Hematopoietic multipotent progenitor cell treated with erythropoietin and hydrocortisone succinate and interleukin-3 and kit ligand, for 6 days (in vitro differentiated cells): ENCODE measurements at regions not wholly inside any gene's neighbourhood (a gene's known extent, or its start where the extent isn't known, plus 50 kb on each side); places are given as distances from the start of the nearest gene placed in this dataset.
"Not testable (repeated sequence)": the region's sequence is repeated elsewhere in the genome, so short reads cannot be mapped to it uniquely, and the experiment has no call there.

Experiments
- DNase-seq: peaks from one replicate; pipeline ENCODE4 v3.0.0-alpha.2; 2015

GRCh38 chr4:32939222-32939621, 2219.1 kb downstream of the PCDH7 start:
- DNase-seq = not testable (repeated sequence)

GRCh38 chr4:32950866-32951265, 2230.7 kb downstream of the PCDH7 start:
- DNase-seq = no peak

GRCh38 chr4:32958586-32958985, 2238.4 kb downstream of the PCDH7 start:
- no peak for DNase-seq

DNA sequence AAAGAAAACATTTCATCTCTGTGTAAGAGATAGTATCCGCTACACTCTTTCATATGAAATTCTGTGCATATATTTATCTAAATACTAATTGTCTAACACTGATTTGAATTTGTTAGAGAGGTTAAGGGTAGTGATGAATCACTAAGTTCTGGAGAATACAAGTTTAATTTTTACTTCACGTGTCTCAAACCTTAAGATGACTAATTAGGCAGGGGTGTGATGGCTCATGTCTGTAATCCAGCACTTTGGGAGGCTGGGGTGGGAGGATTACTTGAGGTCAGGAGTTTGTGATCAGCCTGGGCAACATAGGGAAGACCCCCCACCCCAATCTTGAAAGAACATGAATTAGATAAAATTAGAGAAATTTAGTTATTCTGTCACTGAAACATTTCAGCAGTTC, 2241.9 kb downstream of the PCDH7 start:
- no peak for DNase-seq

- no peak for DNase-seq
These were observed 2265.1 kb downstream of the PCDH7 start for GRCh38 chr4:32985256-32985655.

GRCh38 chr4:32986236-32986635, 2266.1 kb downstream of the PCDH7 start:
- no peak for DNase-seq

DNA sequence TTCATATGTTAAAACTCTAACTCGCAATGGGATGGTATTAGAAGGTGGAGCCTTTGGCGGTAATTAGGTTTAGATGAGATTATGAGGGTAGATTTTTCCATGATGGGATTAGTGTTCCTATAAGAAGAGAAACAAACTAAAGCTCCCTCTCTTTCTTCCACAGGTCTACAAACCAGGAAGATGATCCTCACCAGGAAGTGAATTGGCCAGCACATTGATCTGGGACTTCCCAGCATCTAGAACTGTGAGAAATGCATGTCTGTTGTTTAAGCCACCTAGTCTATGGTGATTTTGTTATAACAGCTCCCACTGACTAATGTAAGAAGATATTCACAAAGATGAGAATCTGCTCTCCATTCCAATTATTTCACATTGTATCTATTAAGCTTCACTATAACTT, 2266.9 kb downstream of the PCDH7 start:
- DNase-seq = no peak

DNA sequence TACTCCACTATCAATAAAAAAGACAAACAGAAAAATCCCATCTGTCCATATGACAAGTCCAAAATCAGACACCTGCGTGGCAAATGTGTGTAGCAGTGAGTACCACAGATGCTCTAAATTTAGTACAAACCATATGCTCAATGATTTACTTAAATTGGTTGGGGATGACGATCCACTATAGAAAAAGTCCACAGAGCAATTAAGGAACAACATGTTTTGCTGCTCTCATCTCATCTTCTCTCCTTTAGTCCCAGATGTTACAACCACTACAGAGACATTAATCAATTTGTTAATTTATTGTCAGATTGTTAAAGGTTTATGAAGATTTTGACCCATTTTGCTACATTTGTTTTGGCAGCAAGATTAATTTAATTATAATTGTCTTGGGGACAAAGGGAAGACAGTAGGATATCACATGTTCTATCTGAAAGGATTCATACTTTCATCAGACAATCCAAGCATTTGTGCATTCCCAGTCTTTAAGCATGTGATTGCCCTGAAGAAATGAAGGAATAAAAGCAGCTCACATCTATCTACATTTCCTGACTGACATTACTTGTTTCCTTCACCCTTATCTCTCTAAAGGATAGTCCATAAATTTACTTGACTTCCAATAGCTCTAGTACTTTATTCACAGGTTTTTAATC, 2268.1 kb downstream of the PCDH7 start:
- no peak for DNase-seq

GRCh38 chr4:32991663-32992062, 2271.5 kb downstream of the PCDH7 start:
- DNase-seq = no peak

DNA sequence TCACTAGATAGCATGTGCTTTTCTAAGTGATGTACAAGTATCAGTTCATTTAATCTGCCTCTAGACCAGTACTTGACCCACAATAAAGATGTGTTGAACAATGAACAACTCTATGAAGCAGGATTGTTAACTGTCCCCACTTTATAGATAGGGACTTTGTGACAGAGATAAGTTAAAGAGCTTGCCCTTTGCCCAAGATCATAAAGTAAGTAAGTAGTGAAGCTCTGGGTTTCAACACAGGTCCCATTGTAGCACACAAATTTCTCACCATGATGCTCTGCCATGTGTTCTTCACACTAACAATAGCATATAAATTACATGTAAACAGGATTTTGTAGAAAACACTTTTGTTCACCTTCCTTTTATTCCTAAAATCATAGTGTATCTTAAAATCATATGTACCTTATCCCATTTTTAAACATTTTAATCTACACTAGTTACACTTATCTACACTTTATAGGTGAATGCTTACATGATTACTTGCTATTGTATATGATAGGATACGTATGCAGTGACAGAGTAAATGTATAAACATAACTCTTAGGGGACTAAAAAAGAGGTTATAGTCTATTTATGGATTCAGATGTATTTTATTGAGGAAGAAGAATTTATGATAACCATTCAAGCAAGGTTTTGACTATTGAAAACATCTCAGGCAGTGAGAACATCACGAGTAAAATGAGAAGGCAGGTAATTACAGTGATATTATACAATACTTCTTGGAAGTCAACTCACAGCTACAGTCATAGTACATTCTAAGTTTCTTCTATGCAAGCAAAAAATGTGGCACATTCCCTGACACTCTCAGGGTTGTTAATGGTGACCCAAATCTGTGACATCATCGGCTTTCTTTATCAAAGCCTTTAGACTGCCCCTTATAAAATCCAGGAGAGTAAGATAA, 2275.1 kb downstream of the PCDH7 start:
- DNase-seq = no peak

DNA sequence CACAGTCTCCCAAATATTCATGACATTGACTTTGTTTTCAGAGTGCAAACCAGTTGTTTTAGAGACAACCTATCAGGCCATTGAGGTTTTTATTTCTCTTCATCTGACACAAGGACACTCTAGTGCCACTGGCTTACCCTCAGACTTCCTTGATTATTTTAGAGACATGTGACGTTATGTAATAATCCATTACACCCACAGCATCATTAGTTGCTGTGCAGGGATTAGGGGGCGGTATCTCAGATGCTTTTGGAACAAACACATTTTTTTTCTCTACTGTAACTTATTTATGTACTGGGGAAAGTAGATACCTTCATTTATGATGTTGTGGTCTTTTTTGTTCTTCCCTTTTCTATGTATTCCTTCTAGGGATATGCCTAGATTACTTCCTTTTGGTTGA, 2293.1 kb downstream of the PCDH7 start:
- no peak for DNase-seq

DNA sequence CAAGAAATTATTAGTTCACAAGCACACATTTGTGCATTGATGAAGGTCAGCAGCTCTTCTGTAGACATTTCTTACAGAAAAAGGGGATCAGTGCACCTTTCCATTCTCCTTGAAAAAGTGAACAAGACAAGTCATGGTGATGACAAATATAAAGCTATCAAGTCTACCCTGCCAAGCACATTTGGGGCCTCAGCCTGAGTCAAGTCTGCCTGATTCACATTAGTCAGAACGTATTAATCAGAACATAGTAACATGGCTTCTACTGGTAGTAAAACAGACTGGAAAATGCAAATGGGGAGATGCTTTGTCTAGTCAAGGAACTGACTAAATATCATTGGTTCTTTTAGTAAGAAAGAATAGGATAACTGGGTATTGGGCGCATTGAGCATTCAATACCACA, 2305.1 kb downstream of the PCDH7 start:
- DNase-seq = no peak

DNA sequence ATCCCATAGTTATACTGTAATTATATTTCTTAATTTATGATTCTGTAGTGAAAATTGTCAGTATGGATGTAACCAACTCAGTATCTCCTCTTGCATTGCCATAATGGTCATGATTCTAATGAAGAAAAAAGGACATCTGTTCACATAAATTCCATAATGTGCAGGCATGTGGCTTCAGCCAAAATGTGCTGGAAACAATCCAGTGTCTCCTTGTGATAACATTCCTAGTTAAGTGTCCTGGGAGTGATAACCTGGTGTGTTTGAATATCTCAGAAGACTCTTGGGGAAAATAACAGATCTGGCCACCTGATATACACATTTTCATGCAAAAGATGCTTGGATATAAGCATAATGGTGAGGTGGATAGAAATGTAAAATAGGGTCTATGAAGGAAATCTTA, 2309.8 kb downstream of the PCDH7 start:
- no peak for DNase-seq

- DNase-seq = no peak
These were observed 2311.2 kb downstream of the PCDH7 start for GRCh38 chr4:33031328-33031727.

DNA sequence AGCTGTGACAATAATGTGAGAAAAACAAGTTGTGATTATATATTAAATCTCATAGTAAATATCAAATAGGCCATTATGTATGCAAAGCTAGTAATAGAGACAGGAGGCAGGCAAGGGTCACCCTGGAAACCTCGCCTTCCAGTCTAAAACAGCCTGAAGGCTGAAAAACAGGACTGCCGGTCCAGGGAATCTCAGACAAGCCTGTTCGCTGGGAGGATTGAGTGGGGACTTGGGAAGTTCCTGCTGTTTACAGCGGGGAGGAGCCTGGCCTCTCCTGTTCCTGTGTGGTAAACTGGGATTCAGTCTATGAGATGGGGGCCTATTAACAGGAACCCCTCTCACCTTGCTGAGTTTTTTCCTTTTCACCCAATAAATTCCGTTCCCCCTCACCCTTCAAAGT, 2317.3 kb downstream of the PCDH7 start:
- no peak for DNase-seq

GRCh38 chr4:33045334-33045733, 2325.2 kb downstream of the PCDH7 start:
- DNase-seq = no peak

GRCh38 chr4:33052241-33052640, 2332.1 kb downstream of the PCDH7 start:
- DNase-seq = no peak

- DNase-seq = no peak
These were observed 2334.0 kb downstream of the PCDH7 start for GRCh38 chr4:33054161-33054560.

DNA sequence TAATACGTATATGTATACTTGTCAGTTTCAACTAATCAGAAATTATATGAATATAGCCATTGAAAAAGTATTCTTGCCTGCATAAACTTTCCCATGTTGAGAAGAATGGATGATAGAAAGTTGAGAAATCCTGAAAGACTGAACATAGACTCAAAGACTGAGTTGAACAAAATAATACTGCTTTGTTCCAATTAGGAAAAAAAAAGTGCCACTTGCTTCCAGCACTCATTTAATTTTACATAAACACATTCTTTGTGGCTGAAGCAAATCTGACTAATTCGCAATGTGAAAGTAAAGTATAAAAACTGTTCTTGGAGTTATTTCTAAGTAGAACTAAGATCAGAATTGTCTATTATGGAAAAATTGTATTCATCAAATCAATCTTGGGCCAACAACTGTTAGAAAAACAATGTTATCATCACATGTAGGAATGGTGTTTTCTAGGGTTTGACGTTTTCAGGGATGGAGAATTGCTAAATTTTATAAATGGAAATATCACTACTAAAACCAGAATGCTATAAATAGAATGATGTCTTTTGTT, 2334.6 kb downstream of the PCDH7 start:
- no peak for DNase-seq

DNA sequence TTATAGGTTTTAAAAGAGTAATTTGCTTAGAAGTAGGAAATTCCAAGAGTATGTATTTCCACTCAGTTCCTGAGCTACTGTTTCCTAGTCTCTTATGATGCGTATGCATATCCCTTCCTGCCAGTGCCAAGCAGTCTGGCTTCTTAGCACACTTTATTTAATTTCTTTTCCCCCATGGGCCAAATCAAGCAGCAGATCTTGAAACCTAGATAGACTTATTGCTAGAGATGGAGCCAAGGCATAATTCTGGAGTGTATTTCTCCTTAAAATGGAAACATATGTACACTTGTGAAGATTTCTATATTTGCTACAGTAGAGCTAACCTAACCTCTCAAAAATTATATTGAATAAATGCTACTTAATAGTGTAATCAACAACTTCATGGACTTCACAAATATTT, 2337.6 kb downstream of the PCDH7 start:
- no peak for DNase-seq

DNA sequence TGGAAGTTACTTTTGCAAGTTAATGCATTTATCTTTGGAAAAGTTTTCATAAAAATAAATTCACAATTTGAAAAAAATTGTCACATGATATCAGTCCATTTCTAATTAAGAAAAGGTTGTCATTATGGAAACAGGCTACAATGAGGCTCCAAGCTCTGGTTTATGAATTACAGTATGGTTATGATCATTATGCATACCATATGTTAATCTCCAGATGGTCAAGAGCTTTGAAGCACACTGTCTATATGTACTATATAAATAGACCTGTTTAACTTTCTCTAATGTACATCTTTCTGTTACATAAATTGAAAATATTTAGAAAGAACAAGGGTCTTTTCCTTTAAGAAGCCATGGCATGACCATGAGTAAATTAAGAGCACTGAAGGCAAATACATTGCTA, 2338.8 kb downstream of the PCDH7 start:
- no peak for DNase-seq

GRCh38 chr4:33060674-33061542, 2340.7 kb downstream of the PCDH7 start:
- DNase-seq = peak; percentile 59

- DNase-seq = no peak
These were observed 2341.6 kb downstream of the PCDH7 start for GRCh38 chr4:33061727-33062126.
